Ovary (tissue), 7 donors: ENCODE measurements at regions not wholly inside any gene's neighbourhood (a gene's known extent, or its start where the extent isn't known, plus 50 kb on each side); places are given as distances from the start of the nearest gene placed in this dataset.

Source experiments
- DNase-seq, 5 donors: peaks; one replicate each; pipeline ENCODE4 v3.0.0-alpha.2; 2019 to 2020
- H3K27ac ChIP-seq, 2 donors: fragments of 200-600 bp; one replicate each; pipeline versions ENCODE4 v1.5.1 to v1.8.0; 2019 to 2022
- H3K27me3 ChIP-seq: fragments of 200-600 bp; one replicate; pipeline ENCODE4 v1.8.0; 2022
- H3K36me3 ChIP-seq: fragments of 200-600 bp; sonication (generic); one replicate; pipeline ENCODE4 v1.5.1; 2019
- H3K4me1 ChIP-seq: one replicate; pipeline ENCODE4 v1.8.1; 2013; ENCODE audit warnings: mild to moderate bottlenecking, moderate library complexity; ENCODE audit not compliant: insufficient read depth
- H3K4me3 ChIP-seq: fragments of 200-600 bp; sonication (generic); one replicate; pipeline ENCODE4 v1.5.1; 2017
- H3K9me3 ChIP-seq, 2 donors: fragments of 200-600 bp in 1 of 2; sonication (generic) in 1 of 2; one replicate each; pipeline versions ENCODE4 v1.5.1 to v1.8.1; 2013 to 2019; ENCODE audit warnings: mild to moderate bottlenecking in 1 of 2, moderate library complexity in 1 of 2
- EP300 ChIP-seq: sonication (generic); formaldehyde crosslinking; IDR thresholded peaks from one replicate; pipeline ENCODE4 v1.6.1; 2017; ENCODE audit warnings: antibody characterized with exemption
- POLR2A ChIP-seq: fragments of 450-650 bp; IDR thresholded peaks from one replicate; pipeline ENCODE4 v1.6.1; 2017; ENCODE audit warnings: antibody characterized with exemption, mild to moderate bottlenecking, moderate library complexity
- WGBS, 3 donors: extraction: QIAGEN DNeasy Blood & Tissue Kit in 1 of 3; methylation state at CpG; one replicate each; pipeline versions ENCODE4 v1.1.5 to v1.1.7; 2013 to 2017; 5-methylcytosine and 5-hydroxymethylcytosine counted together
- intact Hi-C, 4 donors: fragments of 100-400 bp; cut with DNase I; formaldehyde crosslinking; loops; one replicate each; pipeline versions ENCODE4 v1.11.0 to v1.15.1; 2022 to 2023
- TF ChIP-seq, protein P1 (sequence below), 3 donors: fragments of 450-650 bp in 2 of 3; fragments of 200-600 bp in 1 of 3; IDR thresholded peaks; one replicate each; pipeline versions ENCODE4 v1.5.1 to v1.8.0; 2016 to 2022; ENCODE audit warnings: antibody characterized with exemption in 3 of 3, mild to moderate bottlenecking in 1 of 3
- donor health status: DM: no; HTN: no; CAD: no; lungs with moderate emphysema.
- donor health status: DM: no; HTN: no; CAD: no.
- donor health status: Bipolar disorder and iron deficiency.
- donor health status: DM: no; HTN: no; CAD: no.
- donor health status: DM: yes; HTN: yes; CAD: no.

- no peak overlapping the region for H3K4me3 ChIP-seq
- H3K27ac ChIP-seq = no peak overlapping the region
- no peak for DNase-seq
- H3K27me3 ChIP-seq = no peaks in the 10 kb centered on the region
- WGBS, 3 donors = 12 to 67% (median 63%) methylated on average over 1 of the region's 1 CpG
- TF ChIP-seq POLR2A (no peak), EP300 (no peak)
- TF ChIP-seq, protein P1, sequence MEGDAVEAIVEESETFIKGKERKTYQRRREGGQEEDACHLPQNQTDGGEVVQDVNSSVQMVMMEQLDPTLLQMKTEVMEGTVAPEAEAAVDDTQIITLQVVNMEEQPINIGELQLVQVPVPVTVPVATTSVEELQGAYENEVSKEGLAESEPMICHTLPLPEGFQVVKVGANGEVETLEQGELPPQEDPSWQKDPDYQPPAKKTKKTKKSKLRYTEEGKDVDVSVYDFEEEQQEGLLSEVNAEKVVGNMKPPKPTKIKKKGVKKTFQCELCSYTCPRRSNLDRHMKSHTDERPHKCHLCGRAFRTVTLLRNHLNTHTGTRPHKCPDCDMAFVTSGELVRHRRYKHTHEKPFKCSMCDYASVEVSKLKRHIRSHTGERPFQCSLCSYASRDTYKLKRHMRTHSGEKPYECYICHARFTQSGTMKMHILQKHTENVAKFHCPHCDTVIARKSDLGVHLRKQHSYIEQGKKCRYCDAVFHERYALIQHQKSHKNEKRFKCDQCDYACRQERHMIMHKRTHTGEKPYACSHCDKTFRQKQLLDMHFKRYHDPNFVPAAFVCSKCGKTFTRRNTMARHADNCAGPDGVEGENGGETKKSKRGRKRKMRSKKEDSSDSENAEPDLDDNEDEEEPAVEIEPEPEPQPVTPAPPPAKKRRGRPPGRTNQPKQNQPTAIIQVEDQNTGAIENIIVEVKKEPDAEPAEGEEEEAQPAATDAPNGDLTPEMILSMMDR (IDR thresholded peaks at IDR 0.05) = no peak
- no peaks in the 10 kb centered on the region for H3K4me1 ChIP-seq
- intact Hi-C loops = loop anchor here in 1 of 4 donors (10.0 kb wide), 1 partner anchor 253 kb away; the partner anchor contains the start of gene ALDH7A1
- no peaks in the 10 kb centered on the region for H3K36me3 ChIP-seq
- no peaks in the 10 kb centered on the region for H3K9me3 ChIP-seq
These were observed 81.1 kb upstream of the GRAMD2B start for GRCh38 chr5:126341906-126342630.

DNA sequence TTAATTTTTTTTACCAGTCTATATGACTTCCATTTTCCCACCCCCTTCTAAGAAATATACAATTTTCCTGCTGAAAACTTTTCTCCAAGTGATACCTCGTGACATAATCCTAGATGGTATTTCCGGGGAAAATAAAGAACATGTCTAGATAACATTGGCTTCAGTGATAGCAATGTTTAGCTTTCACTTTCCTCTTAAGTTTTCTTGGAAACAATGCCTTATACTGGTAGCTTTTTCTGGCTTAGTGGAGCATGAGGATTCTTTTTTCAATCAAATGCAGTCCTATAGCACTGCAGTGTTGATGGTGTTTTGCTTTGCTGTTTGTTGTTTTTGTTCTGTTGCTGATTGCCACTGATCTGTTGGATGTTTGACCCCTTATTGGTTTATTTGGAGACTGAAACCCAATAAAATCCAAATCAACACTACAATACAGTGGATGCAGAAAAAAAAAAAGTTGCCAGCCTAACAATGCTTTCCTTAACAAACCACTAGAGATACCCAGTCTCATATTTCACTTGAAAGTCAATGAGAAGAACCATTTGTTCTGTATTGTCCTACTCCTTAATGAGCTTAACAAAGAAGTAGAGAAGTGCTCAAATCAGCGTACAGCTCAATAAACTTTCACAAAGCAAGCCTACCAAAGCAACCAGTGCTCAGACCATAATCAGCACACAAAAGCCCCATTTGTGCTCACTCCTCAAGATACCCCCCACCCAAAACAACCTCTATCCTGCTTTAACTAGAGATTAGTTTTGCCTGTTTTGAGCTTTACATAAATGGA lies 74.2 kb upstream of the GRAMD2B start:
- H3K27me3 ChIP-seq = no peaks in the 10 kb centered on the region
- intact Hi-C loops = loop anchor here in 1 of 4 donors (10.0 kb wide), 1 partner anchor 246 kb away; the partner anchor contains the start of gene ALDH7A1
- TF ChIP-seq, protein P1 (IDR thresholded peaks at IDR 0.05) = no peak
- TF ChIP-seq POLR2A (no peak), EP300 (no peak)
- peaks cover 2% of the 10 kb centered on the region for H3K4me1 ChIP-seq
- peak overlapping the region in 1 of 2 donors; percentile 41 for H3K27ac ChIP-seq
- DNase-seq = no peak
- WGBS, 3 donors = 8 to 28% (median 11%) methylated on average over 3 of the region's 3 CpGs
- no peak overlapping the region for H3K4me3 ChIP-seq
- no peaks in the 10 kb centered on the region for H3K36me3 ChIP-seq
- H3K9me3 ChIP-seq = no peaks in the 10 kb centered on the region

- H3K4me3 ChIP-seq = no peak overlapping the region
- H3K9me3 ChIP-seq = no peaks in the 10 kb centered on the region
- H3K36me3 ChIP-seq = no peaks in the 10 kb centered on the region
- H3K27ac ChIP-seq = no peak overlapping the region
- 70 to 84% (median 70%) methylated on average over 1 of the region's 1 CpG for WGBS, 3 donors
- TF ChIP-seq EP300 = no peak
- no peak for TF ChIP-seq POLR2A
- TF ChIP-seq, protein P1 (IDR thresholded peaks at IDR 0.05) = no peak
- intact Hi-C loops = loop anchor here in 2 of 4 donors (5.0 to 10.0 kb wide), 4 partner anchors 64 to 246 kb away; partner anchors contain the start of gene ALDH7A1 (in 2 of the 2)
- peaks cover 2% of the 10 kb centered on the region for H3K4me1 ChIP-seq
- no peaks in the 10 kb centered on the region for H3K27me3 ChIP-seq
- no peak for DNase-seq
These were observed 72.1 kb upstream of the GRAMD2B start for GRCh38 chr5:126351153-126351552.

DNA sequence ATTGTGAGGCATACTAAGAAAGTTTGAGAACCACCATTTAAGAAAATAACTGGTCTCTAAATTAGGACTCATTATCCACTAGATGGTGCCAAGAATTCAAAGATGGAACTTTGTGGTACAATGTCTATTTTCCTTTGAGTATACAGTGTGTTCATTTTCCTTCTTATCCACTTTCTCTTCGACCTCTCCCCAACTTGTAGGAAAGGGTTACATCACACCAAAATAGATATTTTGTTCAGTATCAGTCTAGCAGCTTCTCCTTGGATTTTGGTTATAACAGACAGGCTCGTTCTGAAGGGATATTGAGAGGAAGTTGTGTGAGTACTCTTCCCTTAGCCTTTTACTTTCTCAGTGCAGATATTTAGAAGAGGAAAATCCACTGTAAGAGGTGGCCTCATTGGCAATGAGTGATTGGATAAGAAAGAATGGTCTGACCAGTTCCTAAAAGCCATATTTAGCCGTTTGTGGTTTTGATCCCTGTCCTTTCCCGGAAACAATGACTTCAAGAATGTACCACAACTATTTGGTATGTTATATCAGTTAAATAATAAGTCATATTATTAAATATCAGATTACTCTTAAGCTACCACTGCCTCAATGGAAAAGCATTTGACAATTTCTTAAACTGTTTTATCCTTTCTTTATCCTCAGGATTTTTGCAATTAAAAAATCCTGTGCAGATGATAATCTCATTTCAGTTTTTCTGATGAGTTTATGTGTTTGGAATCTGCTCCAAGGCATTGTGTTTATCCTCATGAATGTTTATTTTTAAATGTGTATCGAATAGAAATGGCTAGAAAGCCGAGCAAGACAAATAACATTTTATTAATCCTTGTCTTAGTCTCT lies 69.0 kb upstream of the GRAMD2B start:
- Histone ChIP-seq H3K9me3 (no peaks in the 10 kb centered on the region), H3K4me3 (no peak overlapping the region), H3K36me3 (no peaks in the 10 kb centered on the region), H3K27me3 (no peaks in the 10 kb centered on the region), H3K27ac (peak overlapping the region in 1 of 2 donors; percentile 23), H3K4me1 (peaks cover 3% of the 10 kb centered on the region)
- TF ChIP-seq EP300 (no peak), POLR2A (peak; percentile 20)
- TF ChIP-seq, protein P1 (IDR thresholded peaks at IDR 0.05) = peak; percentile 49 to 81 (median 59)
- WGBS, 3 donors = 23 to 28% (median 25%) methylated on average over 6 of the region's 6 CpGs
- intact Hi-C loops = loop anchor here in 3 of 4 donors (2.0 to 10.0 kb wide), 5 partner anchors 61 to 243 kb away; partner anchors contain the start of gene ALDH7A1 (in 2 of the 3)
- no peak for DNase-seq
